H9 (cell line): ENCODE measurements at regions not wholly inside any gene's neighbourhood (a gene's known extent, or its start where the extent isn't known, plus 50 kb on each side); places are given as distances from the start of the nearest gene placed in this dataset.

Experiments
- DNase-seq: peaks from one replicate; pipeline ENCODE4 v3.0.0-alpha.2; 2017
- H2AFZ ChIP-seq: one replicate; pipeline ENCODE4 v1.6.1; 2013; ENCODE audit warnings: mild to moderate bottlenecking, low read length, control low read depth, moderate library complexity
- H2AK5ac ChIP-seq: 2 replicates; pipeline ENCODE4 v1.6.1; 2013; ENCODE audit warnings: low read length, control low read depth, mixed read lengths; ENCODE audit not compliant: insufficient read length
- H2BK120ac ChIP-seq: one replicate; pipeline ENCODE4 v1.6.1; 2013; ENCODE audit warnings: low read depth, mild to moderate bottlenecking, low read length, control low read depth, inconsistent platforms; ENCODE audit not compliant: poor library complexity, severe bottlenecking
- H2BK12ac ChIP-seq: 2 replicates; pipeline ENCODE4 v1.6.1; 2013; ENCODE audit warnings: low read length, control low read depth, mixed read lengths, low read depth; ENCODE audit not compliant: insufficient read length
- H2BK15ac ChIP-seq: 2 replicates; pipeline ENCODE4 v1.6.1; 2013; ENCODE audit warnings: low read depth, low read length, control low read depth
- H2BK20ac ChIP-seq: one replicate; pipeline ENCODE4 v1.6.1; 2013; ENCODE audit warnings: low read depth, mild to moderate bottlenecking, low read length, control low read depth, inconsistent platforms; ENCODE audit not compliant: poor library complexity, severe bottlenecking
- H2BK5ac ChIP-seq: 2 replicates; pipeline ENCODE4 v1.6.1; 2013; ENCODE audit warnings: low read length, control low read depth, mixed read lengths; ENCODE audit not compliant: insufficient read length
- H3K14ac ChIP-seq: 2 replicates; pipeline ENCODE4 v1.6.1; 2013; ENCODE audit warnings: low read length, control low read depth; ENCODE audit not compliant: insufficient read depth
- H3K18ac ChIP-seq: 2 replicates; pipeline ENCODE4 v1.6.1; 2013; ENCODE audit warnings: low read depth, mild to moderate bottlenecking, mixed read lengths, low read length, control low read depth; ENCODE audit not compliant: insufficient read length
- H3K23ac ChIP-seq: 2 replicates; pipeline ENCODE4 v1.6.1; 2013; ENCODE audit warnings: low read length, control low read depth, mixed read lengths, low read depth; ENCODE audit not compliant: insufficient read length
- H3K23me2 ChIP-seq: 2 replicates; pipeline ENCODE4 v1.6.1; 2013; ENCODE audit warnings: low read depth, mild to moderate bottlenecking, mixed read lengths, low read length, control low read depth; ENCODE audit not compliant: insufficient read length, poor library complexity, severe bottlenecking
- H3K27ac ChIP-seq: 2 replicates; pipeline ENCODE4 v1.5.1; 2013; ENCODE audit warnings: low read length, control low read depth, mixed read lengths, low read depth; ENCODE audit not compliant: insufficient read length
- H3K27me3 ChIP-seq: 2 replicates; pipeline ENCODE4 v1.6.1; 2013; ENCODE audit warnings: low read length, control low read depth, inconsistent platforms; ENCODE audit not compliant: insufficient read depth
- H3K4ac ChIP-seq: 2 replicates; pipeline ENCODE4 v1.6.1; 2013; ENCODE audit warnings: low read depth, mild to moderate bottlenecking, control low read depth, inconsistent platforms, low read length, moderate library complexity
- H3K4me1 ChIP-seq: 2 replicates; pipeline ENCODE4 v1.6.1; 2013; ENCODE audit warnings: low read length, control low read depth, inconsistent platforms; ENCODE audit not compliant: insufficient read depth
- H3K4me2 ChIP-seq: 2 replicates; pipeline ENCODE4 v1.6.1; 2013; ENCODE audit warnings: low read length, control low read depth, mixed read lengths; ENCODE audit not compliant: insufficient read length, insufficient read depth
- H3K56ac ChIP-seq: 2 replicates; pipeline ENCODE4 v1.6.1; 2013; ENCODE audit warnings: low read depth, mild to moderate bottlenecking, mixed read lengths, low read length, control low read depth; ENCODE audit not compliant: insufficient read length
- H3K79me1 ChIP-seq: 2 replicates; pipeline ENCODE4 v1.6.1; 2013; ENCODE audit warnings: low read depth, mild to moderate bottlenecking, moderate library complexity, low read length, control low read depth, inconsistent platforms; ENCODE audit not compliant: insufficient read depth, poor library complexity, severe bottlenecking
- H3K79me2 ChIP-seq: 2 replicates; pipeline ENCODE4 v1.6.1; 2013; ENCODE audit warnings: low read length, control low read depth, inconsistent platforms; ENCODE audit not compliant: insufficient read depth
- H3K9ac ChIP-seq: 2 replicates; pipeline ENCODE4 v1.6.1; 2013; ENCODE audit warnings: low read length, control low read depth, mixed read lengths; ENCODE audit not compliant: insufficient read length; ENCODE audit errors: extremely low read depth
- H3K9me3 ChIP-seq: one replicate; pipeline ENCODE4 v1.6.1; 2013; ENCODE audit warnings: low read depth, low read length, inconsistent platforms; ENCODE audit not compliant: control insufficient read depth
- H3T11ph ChIP-seq: one replicate; pipeline ENCODE4 v1.6.1; 2013; ENCODE audit warnings: mild to moderate bottlenecking, low read length, control low read depth, inconsistent platforms
- H4K20me1 ChIP-seq: one replicate; pipeline ENCODE4 v1.6.1; 2013; ENCODE audit not compliant: control insufficient read depth, insufficient read length, insufficient read depth
- H4K5ac ChIP-seq: 2 replicates; pipeline ENCODE4 v1.6.1; 2013; ENCODE audit warnings: low read depth, mild to moderate bottlenecking, mixed read lengths, low read length, control low read depth; ENCODE audit not compliant: insufficient read length
- H4K8ac ChIP-seq: replicated peaks from 2 replicates; pipeline ENCODE4 v1.6.1; 2013; ENCODE audit warnings: low read length, control low read depth, mixed read lengths, low read depth; ENCODE audit not compliant: insufficient read length
- H4K91ac ChIP-seq: 2 replicates; pipeline ENCODE4 v1.6.1; 2013; ENCODE audit warnings: low read depth, mild to moderate bottlenecking, moderate library complexity, mixed read lengths, low read length, control low read depth; ENCODE audit not compliant: insufficient read length
- H3K27ac Mint-ChIP-seq, 3 experiments: 2 replicates in 2 of 3; 3 replicates in 1 of 3; pipeline ENCODE4 v1.8.0; 2020 to 2021; ENCODE audit warnings: mixed read lengths in 3 of 3, mild to moderate bottlenecking in 1 of 3, moderate library complexity in 1 of 3
- H3K27me3 Mint-ChIP-seq: 2 replicates; pipeline ENCODE4 v1.8.0; 2021; ENCODE audit warnings: low read depth, mild to moderate bottlenecking, moderate library complexity, mixed read lengths
- H3K36me3 Mint-ChIP-seq, 3 experiments: 2 replicates in 2 of 3; 3 replicates in 1 of 3; pipeline ENCODE4 v1.8.0; 2020 to 2021; ENCODE audit warnings: low read depth in 3 of 3, mixed read lengths in 3 of 3; ENCODE audit not compliant: insufficient read depth in 1 of 3
- H3K4me1 Mint-ChIP-seq, 2 experiments: 2 replicates each; pipeline ENCODE4 v1.8.0; 2020; ENCODE audit warnings: mixed read lengths in 2 of 2
- H3K4me3 Mint-ChIP-seq, 2 experiments: 2 replicates in 1 of 2; 3 replicates in 1 of 2; pipeline ENCODE4 v1.8.0; 2020 to 2021; ENCODE audit warnings: mild to moderate bottlenecking in 2 of 2, mixed read lengths in 2 of 2, moderate library complexity in 1 of 2
- H3K9me3 Mint-ChIP-seq, 2 experiments: 2 replicates in 1 of 2; 3 replicates in 1 of 2; pipeline ENCODE4 v1.8.0; 2020; ENCODE audit warnings: mild to moderate bottlenecking in 2 of 2, mixed read lengths in 2 of 2, moderate library complexity in 1 of 2
- CTCF ChIP-seq: fragments of 200-600 bp; sonication (generic); conservative IDR thresholded peaks from 3 replicates; pipeline ENCODE4 v1.8.0; 2021; ENCODE audit warnings: antibody characterized with exemption, mild to moderate bottlenecking
- WGBS: extraction: QIAGEN DNeasy Blood & Tissue Kit; methylation state at CpG from one replicate; pipeline ENCODE4 v1.1.7; 2013; ENCODE audit warnings: missing lambda C conversion rate, low lambda C conversion rate, mixed read lengths; ENCODE audit not compliant: insufficient read length; ENCODE audit errors: extremely low coverage; 5-methylcytosine and 5-hydroxymethylcytosine counted together

DNA sequence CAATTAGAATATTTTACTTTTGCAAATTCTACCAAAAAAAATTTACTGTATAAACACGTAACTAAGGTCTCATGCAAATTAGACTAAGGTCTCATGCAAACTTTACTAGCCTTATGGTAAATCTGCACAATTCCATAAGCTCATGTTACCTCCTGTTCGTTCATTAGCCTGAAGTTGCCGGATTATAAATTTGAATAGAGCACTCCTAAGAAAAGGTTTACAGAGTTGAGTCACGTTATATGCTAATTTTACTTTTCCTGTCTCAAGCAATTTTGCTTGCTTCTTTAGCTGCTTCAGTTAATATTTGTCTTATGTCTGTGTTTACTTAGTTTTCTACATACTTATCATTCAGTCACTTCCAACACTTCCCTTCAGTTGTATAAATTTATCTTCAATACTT is 1434.0 kb upstream of the EYS start:
- Histone ChIP-seq H3K79me2 (no peaks in the 10 kb centered on the region), H2BK20ac (no peak overlapping the region), H3K23me2 (no peaks in the 10 kb centered on the region), H3K56ac (no peak overlapping the region), H3T11ph (no peak overlapping the region), H3K4me1 (no peaks in the 10 kb centered on the region), H3K4ac (no peak overlapping the region), H3K27ac (no peak overlapping the region), H3K79me1 (no peaks in the 10 kb centered on the region), H3K9ac (no peak overlapping the region), H2AFZ (no peak overlapping the region), H3K18ac (no peak overlapping the region), H3K14ac (no peak overlapping the region), H2BK12ac (no peak overlapping the region), H2AK5ac (no peak overlapping the region), H3K23ac (no peak overlapping the region), H4K20me1 (no peaks in the 10 kb centered on the region), H4K5ac (no peak overlapping the region), H2BK15ac (no peak overlapping the region), H3K27me3 (no peaks in the 10 kb centered on the region), H3K4me2 (no peak overlapping the region), H3K9me3 (no peaks in the 10 kb centered on the region), H4K91ac (no peak overlapping the region), H2BK120ac (no peak overlapping the region), H4K8ac (no peak overlapping the region), H2BK5ac (no peak overlapping the region)
- Mint-ChIP-seq H3K27ac (peak overlapping the region in 1 of 3 experiments; percentile 1; a peak in 1 of 7 replicates), H3K4me1 (no peaks in the 10 kb centered on the region), H3K9me3 (peaks cover 6 to 7% of the 10 kb centered on the region in 2 experiments; a peak in 4 of 5 replicates), H3K36me3 (peaks cover 0 to 2% (median 0%) of the 10 kb centered on the region in 3 experiments; a peak in 1 of 7 replicates), H3K4me3 (no peak overlapping the region), H3K27me3 (no peaks in the 10 kb centered on the region; the same call in 1 of the 2 replicates)
- no peak for TF ChIP-seq CTCF
- no CpG with 5 or more reads among the region's 4 CpGs for WGBS
- DNase-seq: no peak
